RWPE2 (cell line): ENCODE measurements at regions not wholly inside any gene's neighbourhood (a gene's known extent, or its start where the extent isn't known, plus 50 kb on each side); places are given as distances from the start of the nearest gene placed in this dataset.
A peak's percentile ranks its signal among the peaks of the same experiment; 100 is the strongest.

Experiments used
- ATAC-seq: fragments of 200-7000 bp; cut with Tn5 transposase; 3 replicates; pipeline ENCODE4 v1.9.1; 2021; ENCODE audit warnings: low read depth
- DNase-seq: peaks from one replicate; pipeline ENCODE4 v3.0.0-alpha.2; 2020; ENCODE audit warnings: low spot score
- H3K27ac ChIP-seq: fragments of 450-650 bp; 2 replicates; pipeline ENCODE4 v1.5.1; 2017; ENCODE audit warnings: mild to moderate bottlenecking; ENCODE audit not compliant: poor library complexity, severe bottlenecking
- H3K27me3 ChIP-seq: fragments of 250-450 bp; sonication (Bioruptor Pico); 2 replicates; pipeline ENCODE4 v1.5.1; 2021; ENCODE audit warnings: mild to moderate bottlenecking, moderate library complexity; ENCODE audit not compliant: insufficient read depth, poor library complexity, severe bottlenecking
- H3K36me3 ChIP-seq: fragments of 250-450 bp; sonication (Bioruptor Pico); 2 replicates; pipeline ENCODE4 v1.5.1; 2020; ENCODE audit warnings: low read depth, mild to moderate bottlenecking, moderate library complexity
- H3K4me1 ChIP-seq: fragments of 250-450 bp; sonication (Bioruptor Pico); 2 replicates; pipeline ENCODE4 v1.5.1; 2021; ENCODE audit warnings: mild to moderate bottlenecking, moderate library complexity; ENCODE audit not compliant: insufficient read depth, poor library complexity, severe bottlenecking
- H3K4me3 ChIP-seq: fragments of 250-450 bp; sonication (Bioruptor Pico); 2 replicates; pipeline ENCODE4 v1.5.1; 2021; ENCODE audit warnings: mild to moderate bottlenecking, moderate library complexity; ENCODE audit not compliant: severe bottlenecking
- H3K9me3 ChIP-seq: fragments of 250-450 bp; sonication (Bioruptor Pico); 2 replicates; pipeline ENCODE4 v1.5.1; 2021; ENCODE audit warnings: mild to moderate bottlenecking, moderate library complexity; ENCODE audit not compliant: severe bottlenecking
- TF ChIP-seq, protein P1 (sequence below): fragments of 450-650 bp; IDR thresholded peaks from one replicate; pipeline ENCODE4 v1.5.1; 2017; ENCODE audit warnings: mild to moderate bottlenecking, moderate library complexity; ENCODE audit not compliant: poor library complexity, severe bottlenecking

DNA sequence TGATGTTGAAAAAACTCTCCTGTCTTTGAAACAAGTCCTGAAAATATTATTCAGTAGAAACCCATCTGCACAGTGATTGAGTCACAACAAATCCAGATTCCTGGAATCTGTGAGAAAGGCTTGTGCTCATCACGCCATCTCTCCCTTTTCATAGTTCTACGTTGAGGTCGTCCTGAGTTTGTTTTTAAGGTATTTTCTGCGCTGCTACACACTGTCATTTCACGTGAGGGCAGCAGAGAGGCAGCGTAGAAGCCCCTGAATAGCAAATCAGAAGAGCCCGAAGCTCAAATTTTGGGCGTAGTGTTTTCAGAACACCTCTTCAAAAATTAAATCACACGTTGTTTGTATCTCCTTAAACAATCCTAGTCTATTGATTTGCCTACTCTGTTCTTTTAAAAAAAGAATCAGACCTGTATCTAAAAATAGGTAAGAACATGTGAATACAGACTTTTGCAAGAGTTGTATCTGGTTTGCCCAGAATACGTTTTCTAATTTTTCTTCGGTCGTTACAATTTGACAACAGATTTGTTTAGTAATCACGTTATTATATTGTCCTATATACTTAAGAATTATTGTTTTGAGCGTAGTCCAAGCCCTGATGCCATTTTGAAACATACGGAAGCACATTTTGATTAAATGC is 61.6 kb upstream of the SLC38A11 start:
- H3K4me1 ChIP-seq: peaks cover 2% of the 10 kb centered on the region
- no peaks in the 10 kb centered on the region for H3K9me3 ChIP-seq
- no peak overlapping the region for H3K27ac ChIP-seq
- DNase-seq (no peak), ATAC-seq (peak; percentile 84)
- H3K4me3 ChIP-seq: no peak overlapping the region
- no peaks in the 10 kb centered on the region for H3K36me3 ChIP-seq
- H3K27me3 ChIP-seq: no peaks in the 10 kb centered on the region
- TF ChIP-seq, protein P1, sequence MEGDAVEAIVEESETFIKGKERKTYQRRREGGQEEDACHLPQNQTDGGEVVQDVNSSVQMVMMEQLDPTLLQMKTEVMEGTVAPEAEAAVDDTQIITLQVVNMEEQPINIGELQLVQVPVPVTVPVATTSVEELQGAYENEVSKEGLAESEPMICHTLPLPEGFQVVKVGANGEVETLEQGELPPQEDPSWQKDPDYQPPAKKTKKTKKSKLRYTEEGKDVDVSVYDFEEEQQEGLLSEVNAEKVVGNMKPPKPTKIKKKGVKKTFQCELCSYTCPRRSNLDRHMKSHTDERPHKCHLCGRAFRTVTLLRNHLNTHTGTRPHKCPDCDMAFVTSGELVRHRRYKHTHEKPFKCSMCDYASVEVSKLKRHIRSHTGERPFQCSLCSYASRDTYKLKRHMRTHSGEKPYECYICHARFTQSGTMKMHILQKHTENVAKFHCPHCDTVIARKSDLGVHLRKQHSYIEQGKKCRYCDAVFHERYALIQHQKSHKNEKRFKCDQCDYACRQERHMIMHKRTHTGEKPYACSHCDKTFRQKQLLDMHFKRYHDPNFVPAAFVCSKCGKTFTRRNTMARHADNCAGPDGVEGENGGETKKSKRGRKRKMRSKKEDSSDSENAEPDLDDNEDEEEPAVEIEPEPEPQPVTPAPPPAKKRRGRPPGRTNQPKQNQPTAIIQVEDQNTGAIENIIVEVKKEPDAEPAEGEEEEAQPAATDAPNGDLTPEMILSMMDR: peak; percentile 85

DNA sequence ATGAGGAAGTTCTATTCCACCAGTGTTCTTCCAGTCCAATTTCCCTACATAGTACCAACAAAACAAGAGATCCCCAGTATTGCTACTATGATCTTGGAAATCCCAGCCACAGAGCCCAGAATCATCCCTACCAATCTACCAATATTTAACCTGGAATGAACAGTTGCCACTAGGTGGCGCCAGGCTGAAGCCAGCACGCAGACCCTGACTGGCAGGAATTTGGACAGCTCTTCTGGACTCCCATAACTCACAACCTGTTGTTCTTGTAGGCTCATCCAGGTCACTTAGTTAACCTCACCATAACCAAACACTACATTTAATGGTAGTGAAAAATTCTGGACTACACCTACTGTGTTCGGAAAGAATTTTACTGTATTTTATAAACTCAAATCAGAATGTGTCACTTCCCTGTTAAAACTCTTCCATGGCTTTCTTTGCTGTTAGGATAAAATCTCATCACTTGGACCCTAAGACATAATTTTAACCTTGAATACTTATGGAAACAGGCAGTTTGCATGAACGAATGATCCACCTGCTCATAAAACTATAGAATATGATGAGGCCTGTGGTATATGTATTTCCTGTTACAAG is 59.8 kb upstream of the SLC38A11 start:
- TF ChIP-seq, protein P1: peak; percentile 95
- H3K4me3 ChIP-seq: no peak overlapping the region
- ATAC-seq (peak; percentile 76), DNase-seq (no peak)
- no peak overlapping the region for H3K27ac ChIP-seq
- no peaks in the 10 kb centered on the region for H3K27me3 ChIP-seq
- H3K36me3 ChIP-seq: no peaks in the 10 kb centered on the region
- no peaks in the 10 kb centered on the region for H3K9me3 ChIP-seq
- peaks cover 2% of the 10 kb centered on the region for H3K4me1 ChIP-seq

DNA sequence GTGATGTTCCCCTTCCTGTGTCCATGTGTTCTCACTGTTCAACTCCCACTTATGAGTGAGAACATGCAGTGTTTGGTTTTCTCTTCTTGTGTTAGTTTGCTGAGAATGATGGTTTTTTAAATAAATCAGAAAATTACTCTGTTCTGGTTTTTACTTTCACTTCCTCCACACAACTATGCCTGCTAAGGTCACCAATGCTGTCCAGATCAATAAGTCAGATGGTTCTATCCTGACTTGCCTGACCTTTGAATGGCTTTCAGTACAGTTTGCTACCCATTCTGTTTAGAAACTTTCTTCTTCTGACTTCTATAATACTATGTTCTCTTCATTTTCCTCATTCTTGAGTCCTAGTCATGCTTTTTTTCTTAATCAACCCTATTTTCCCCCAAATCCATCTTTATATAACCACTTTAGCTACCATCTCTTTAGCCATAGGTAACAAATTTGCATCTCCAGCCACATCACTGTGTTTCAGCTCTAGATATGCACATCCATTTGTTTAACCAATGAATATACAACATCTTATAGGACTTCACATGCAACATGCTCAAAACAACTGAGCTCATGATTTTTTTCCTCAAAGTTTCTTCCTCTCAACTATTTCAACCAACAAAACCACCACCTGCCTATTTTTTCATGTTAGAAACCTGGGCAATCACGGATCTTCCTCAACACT is 58.8 kb upstream of the SLC38A11 start:
- no peaks in the 10 kb centered on the region for H3K27me3 ChIP-seq
- TF ChIP-seq, protein P1: no peak
- H3K9me3 ChIP-seq: no peaks in the 10 kb centered on the region
- ATAC-seq: no peak
- H3K27ac ChIP-seq: no peak overlapping the region
- H3K36me3 ChIP-seq: no peaks in the 10 kb centered on the region
- peaks cover 9% of the 10 kb centered on the region for H3K4me1 ChIP-seq
- no peak for DNase-seq
- no peak overlapping the region for H3K4me3 ChIP-seq

DNA sequence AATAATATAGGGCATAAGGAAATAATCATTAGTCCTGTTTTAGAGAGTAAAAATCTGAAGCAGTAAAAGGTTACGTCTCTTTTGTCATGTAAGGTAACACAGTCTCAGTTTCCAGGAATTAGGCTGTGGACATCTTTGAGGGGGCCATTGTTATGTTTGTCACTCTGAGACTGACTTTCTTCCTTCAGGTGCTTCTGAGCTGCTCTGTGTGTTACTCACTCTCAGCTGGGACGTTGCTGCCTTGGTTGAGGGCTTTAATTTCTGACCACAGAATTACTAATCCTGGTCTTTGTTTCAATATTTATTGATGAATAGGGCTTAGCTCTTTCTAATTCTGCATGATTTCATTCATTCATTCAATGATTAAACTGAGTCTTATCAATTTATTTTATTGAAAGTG is 55.9 kb upstream of the SLC38A11 start:
- no peak for ATAC-seq
- H3K9me3 ChIP-seq: no peaks in the 10 kb centered on the region
- no peaks in the 10 kb centered on the region for H3K36me3 ChIP-seq
- no peak for DNase-seq
- no peak overlapping the region for H3K4me3 ChIP-seq
- TF ChIP-seq, protein P1: no peak
- H3K4me1 ChIP-seq: peaks cover 15% of the 10 kb centered on the region
- no peak overlapping the region for H3K27ac ChIP-seq
- no peaks in the 10 kb centered on the region for H3K27me3 ChIP-seq

DNA sequence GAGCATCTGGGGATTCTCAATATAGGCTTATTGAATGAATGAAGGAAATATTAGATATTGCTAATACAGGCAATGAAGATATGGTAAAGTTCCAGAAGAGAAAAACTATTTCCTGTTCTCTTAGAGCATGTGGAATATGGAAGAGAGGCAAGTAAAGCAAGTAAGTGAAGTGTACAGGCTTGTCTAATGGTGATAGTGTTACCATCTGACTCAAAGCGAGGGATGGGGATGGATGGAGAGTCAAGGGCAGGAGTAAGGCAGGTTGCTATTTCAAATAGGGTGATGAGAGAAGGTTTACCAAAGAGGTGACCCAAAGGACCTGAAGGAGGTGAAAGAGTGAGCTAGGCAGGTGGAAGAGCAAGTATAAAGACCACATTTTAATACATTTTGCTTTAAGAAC is 55.2 kb upstream of the SLC38A11 start:
- ATAC-seq (no peak), DNase-seq (no peak)
- H3K27me3 ChIP-seq: no peaks in the 10 kb centered on the region
- peaks cover 15% of the 10 kb centered on the region for H3K4me1 ChIP-seq
- H3K27ac ChIP-seq: no peak overlapping the region
- H3K9me3 ChIP-seq: no peaks in the 10 kb centered on the region
- no peak overlapping the region for H3K4me3 ChIP-seq
- H3K36me3 ChIP-seq: no peaks in the 10 kb centered on the region
- TF ChIP-seq, protein P1: no peak
